ENCODE measurements at regions not wholly inside any gene's neighbourhood (a gene's known extent, or its start where the extent isn't known, plus 50 kb on each side); places are given as distances from the start of the nearest gene placed in this dataset.

DNA sequence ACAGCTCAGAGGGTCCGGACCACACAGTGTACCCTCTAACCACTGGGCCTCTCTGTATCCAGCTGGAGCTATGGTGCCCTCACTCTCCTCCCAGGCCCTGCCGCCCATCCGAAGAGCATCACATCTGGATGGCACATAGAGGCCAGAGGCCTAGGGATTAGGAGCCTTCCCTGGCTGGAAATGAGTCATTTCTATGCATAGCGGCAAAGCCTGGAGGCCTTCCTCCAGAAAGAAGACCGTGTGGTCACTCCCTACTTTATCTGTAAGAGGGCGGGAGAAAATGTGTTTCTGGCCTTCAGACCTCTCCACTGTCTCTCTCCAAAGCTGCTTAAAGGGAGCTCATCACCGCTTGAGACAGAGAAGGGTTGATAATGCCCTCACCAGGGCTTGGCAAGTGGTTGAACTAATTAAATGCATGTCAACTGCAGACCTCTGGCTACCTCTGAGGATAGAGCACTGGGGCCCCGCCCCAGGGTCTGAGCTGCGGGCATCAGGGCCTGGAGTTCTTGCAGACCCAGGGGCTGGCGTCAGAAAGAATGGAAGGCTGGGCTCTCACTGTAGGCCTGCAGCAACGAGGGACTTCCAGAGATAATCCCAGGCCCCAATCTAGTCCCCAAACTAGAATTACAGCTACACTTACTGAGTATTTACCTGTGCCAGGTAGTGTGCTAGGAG, 122.2 kb downstream of the IRX5 start:
- TF ChIP-seq, protein P1, sequence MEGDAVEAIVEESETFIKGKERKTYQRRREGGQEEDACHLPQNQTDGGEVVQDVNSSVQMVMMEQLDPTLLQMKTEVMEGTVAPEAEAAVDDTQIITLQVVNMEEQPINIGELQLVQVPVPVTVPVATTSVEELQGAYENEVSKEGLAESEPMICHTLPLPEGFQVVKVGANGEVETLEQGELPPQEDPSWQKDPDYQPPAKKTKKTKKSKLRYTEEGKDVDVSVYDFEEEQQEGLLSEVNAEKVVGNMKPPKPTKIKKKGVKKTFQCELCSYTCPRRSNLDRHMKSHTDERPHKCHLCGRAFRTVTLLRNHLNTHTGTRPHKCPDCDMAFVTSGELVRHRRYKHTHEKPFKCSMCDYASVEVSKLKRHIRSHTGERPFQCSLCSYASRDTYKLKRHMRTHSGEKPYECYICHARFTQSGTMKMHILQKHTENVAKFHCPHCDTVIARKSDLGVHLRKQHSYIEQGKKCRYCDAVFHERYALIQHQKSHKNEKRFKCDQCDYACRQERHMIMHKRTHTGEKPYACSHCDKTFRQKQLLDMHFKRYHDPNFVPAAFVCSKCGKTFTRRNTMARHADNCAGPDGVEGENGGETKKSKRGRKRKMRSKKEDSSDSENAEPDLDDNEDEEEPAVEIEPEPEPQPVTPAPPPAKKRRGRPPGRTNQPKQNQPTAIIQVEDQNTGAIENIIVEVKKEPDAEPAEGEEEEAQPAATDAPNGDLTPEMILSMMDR (IDR thresholded peaks at IDR 0.05), result no peak
- TF ChIP-seq POLR2A (IDR thresholded peaks at IDR 0.05), result no peak
- no peak for TF ChIP-seq EP300 (IDR thresholded peaks at IDR 0.05)

Data from tibial nerve (tissue), 4 donors.